Hepatocyte (in vitro differentiated cells): ENCODE measurements at regions not wholly inside any gene's neighbourhood (a gene's known extent, or its start where the extent isn't known, plus 50 kb on each side); places are given as distances from the start of the nearest gene placed in this dataset.

Experiments
- EZH2 ChIP-seq: fragments of 200-600 bp; sonication (generic); IDR thresholded peaks from 2 replicates; pipeline ENCODE4 v1.6.1; 2016; ENCODE audit warnings: antibody characterized with exemption, mild to moderate bottlenecking, borderline replicate concordance
- EZH2phosphoT487 ChIP-seq: fragments of 200-600 bp; sonication (generic); IDR thresholded peaks from one replicate; pipeline ENCODE4 v1.6.1; 2018; ENCODE audit warnings: antibody characterized with exemption, mild to moderate bottlenecking, low read depth, moderate library complexity; ENCODE audit not compliant: unreplicated experiment, severe bottlenecking
- TF ChIP-seq, protein P1 (sequence below): fragments of 200-600 bp; sonication (generic); IDR thresholded peaks from 2 replicates; pipeline ENCODE4 v1.5.1; 2016; ENCODE audit warnings: antibody characterized with exemption, mild to moderate bottlenecking; ENCODE audit not compliant: poor library complexity

DNA sequence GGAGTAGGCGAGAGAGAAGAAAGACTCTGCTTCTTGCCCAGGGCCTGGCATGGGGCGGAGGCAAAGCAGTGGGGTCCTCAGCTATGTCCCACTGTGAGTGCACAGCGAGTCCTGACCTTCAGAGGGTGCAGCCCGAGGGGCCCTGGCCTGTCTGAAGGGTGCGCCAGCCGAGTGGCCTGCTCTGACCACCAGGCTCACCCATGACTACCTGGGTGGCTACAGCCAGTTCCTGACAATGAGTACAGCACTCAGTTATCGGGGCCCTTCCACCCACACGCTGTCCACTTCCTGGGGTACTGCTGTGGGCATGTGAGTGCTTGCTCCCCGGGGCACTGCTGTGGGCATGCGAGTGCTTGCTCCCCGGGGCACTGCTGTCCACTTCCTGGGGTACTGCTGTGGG, 74.1 kb upstream of the B3GAT1 start:
- TF ChIP-seq EZH2phosphoT487 (no peak), EZH2 (no peak)
- TF ChIP-seq, protein P1, sequence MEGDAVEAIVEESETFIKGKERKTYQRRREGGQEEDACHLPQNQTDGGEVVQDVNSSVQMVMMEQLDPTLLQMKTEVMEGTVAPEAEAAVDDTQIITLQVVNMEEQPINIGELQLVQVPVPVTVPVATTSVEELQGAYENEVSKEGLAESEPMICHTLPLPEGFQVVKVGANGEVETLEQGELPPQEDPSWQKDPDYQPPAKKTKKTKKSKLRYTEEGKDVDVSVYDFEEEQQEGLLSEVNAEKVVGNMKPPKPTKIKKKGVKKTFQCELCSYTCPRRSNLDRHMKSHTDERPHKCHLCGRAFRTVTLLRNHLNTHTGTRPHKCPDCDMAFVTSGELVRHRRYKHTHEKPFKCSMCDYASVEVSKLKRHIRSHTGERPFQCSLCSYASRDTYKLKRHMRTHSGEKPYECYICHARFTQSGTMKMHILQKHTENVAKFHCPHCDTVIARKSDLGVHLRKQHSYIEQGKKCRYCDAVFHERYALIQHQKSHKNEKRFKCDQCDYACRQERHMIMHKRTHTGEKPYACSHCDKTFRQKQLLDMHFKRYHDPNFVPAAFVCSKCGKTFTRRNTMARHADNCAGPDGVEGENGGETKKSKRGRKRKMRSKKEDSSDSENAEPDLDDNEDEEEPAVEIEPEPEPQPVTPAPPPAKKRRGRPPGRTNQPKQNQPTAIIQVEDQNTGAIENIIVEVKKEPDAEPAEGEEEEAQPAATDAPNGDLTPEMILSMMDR, result no peak
